Mesenchymal stem cell (in vitro differentiated cells and primary cell): ENCODE measurements at regions not wholly inside any gene's neighbourhood (a gene's known extent, or its start where the extent isn't known, plus 50 kb on each side); places are given as distances from the start of the nearest gene placed in this dataset.

Source experiments
- DNase-seq: peaks from one replicate; pipeline ENCODE4 v3.0.0-alpha.2; 2013
- H2AFZ ChIP-seq: one replicate; pipeline ENCODE4 v1.6.1; 2013; ENCODE audit warnings: low read depth, mild to moderate bottlenecking, control low read depth, inconsistent platforms, low read length, moderate library complexity
- H2AK5ac ChIP-seq: 2 replicates; pipeline ENCODE4 v1.6.1; 2013; ENCODE audit warnings: low read length, moderate library complexity, mild to moderate bottlenecking, inconsistent platforms; ENCODE audit not compliant: severe bottlenecking
- H2BK120ac ChIP-seq: one replicate; pipeline ENCODE4 v1.6.1; 2013; ENCODE audit warnings: low read depth, mild to moderate bottlenecking, inconsistent platforms, low read length, moderate library complexity
- H2BK12ac ChIP-seq, 2 experiments: one replicate each; pipeline ENCODE4 v1.6.1; 2013; ENCODE audit warnings: inconsistent platforms in 2 of 2, low read length in 2 of 2, mild to moderate bottlenecking in 2 of 2, moderate library complexity in 2 of 2, control low read depth in 1 of 2
- H2BK15ac ChIP-seq: one replicate; pipeline ENCODE4 v1.6.1; 2013; ENCODE audit warnings: mild to moderate bottlenecking, low read depth, inconsistent platforms; ENCODE audit not compliant: poor library complexity, severe bottlenecking
- H2BK5ac ChIP-seq: 2 replicates; pipeline ENCODE4 v1.6.1; 2013; ENCODE audit warnings: low read depth, mild to moderate bottlenecking, low read length, control low read depth, inconsistent platforms; ENCODE audit not compliant: poor library complexity, severe bottlenecking
- H3K14ac ChIP-seq, 2 experiments: one replicate each; pipeline ENCODE4 v1.6.1; 2013; ENCODE audit warnings: inconsistent platforms in 2 of 2, low read length in 2 of 2, control low read depth in 1 of 2, mild to moderate bottlenecking in 1 of 2, moderate library complexity in 1 of 2
- H3K18ac ChIP-seq, 2 experiments: one replicate each; pipeline ENCODE4 v1.6.1; 2013; ENCODE audit warnings: inconsistent platforms in 2 of 2, low read length in 2 of 2, control low read depth in 1 of 2, low read depth in 1 of 2, mild to moderate bottlenecking in 1 of 2
- H3K23ac ChIP-seq, 2 experiments: one replicate each; pipeline ENCODE4 v1.6.1; 2013; ENCODE audit warnings: inconsistent platforms in 2 of 2, low read length in 2 of 2, mild to moderate bottlenecking in 2 of 2, moderate library complexity in 2 of 2, control low read depth in 1 of 2
- H3K27ac ChIP-seq: 2 replicates; pipeline ENCODE4 v1.5.1; 2013; ENCODE audit warnings: mild to moderate bottlenecking, moderate library complexity, low read length, control low read depth, inconsistent platforms; ENCODE audit not compliant: poor library complexity, severe bottlenecking
- H3K27me3 ChIP-seq, 2 experiments: 2 replicates each; pipeline versions ENCODE4 v1.6.1 to v1.7.0; 2013; ENCODE audit warnings: low read length in 2 of 2, mild to moderate bottlenecking in 2 of 2, moderate library complexity in 2 of 2, control low read depth in 1 of 2, inconsistent platforms in 1 of 2; ENCODE audit not compliant: control insufficient read depth in 1 of 2, insufficient read depth in 1 of 2
- H3K36me3 ChIP-seq, 2 experiments: 2 replicates each; pipeline versions ENCODE4 v1.6.1 to v1.7.0; 2013; ENCODE audit warnings: low read length in 2 of 2, control low read depth in 1 of 2, inconsistent platforms in 1 of 2, low read depth in 1 of 2, mild to moderate bottlenecking in 1 of 2; ENCODE audit not compliant: insufficient read depth in 2 of 2, control insufficient read depth in 1 of 2
- H3K4ac ChIP-seq, 2 experiments: one replicate each; pipeline ENCODE4 v1.6.1; 2013; ENCODE audit warnings: inconsistent platforms in 2 of 2, low read length in 2 of 2, mild to moderate bottlenecking in 2 of 2, moderate library complexity in 2 of 2, control low read depth in 1 of 2, low read depth in 1 of 2
- H3K4me1 ChIP-seq: 2 replicates; pipeline ENCODE4 v1.6.1; 2013; ENCODE audit warnings: low read depth, low read length, control low read depth; ENCODE audit not compliant: control insufficient read depth, insufficient read depth
- H3K4me2 ChIP-seq: 2 replicates; pipeline ENCODE4 v1.6.1; 2013; ENCODE audit warnings: low read length, mild to moderate bottlenecking, inconsistent platforms; ENCODE audit not compliant: poor library complexity, severe bottlenecking
- H3K4me3 ChIP-seq, 2 experiments: 2 replicates each; pipeline versions ENCODE4 v1.5.1 to v1.7.0; 2013; ENCODE audit warnings: low read length in 2 of 2, mild to moderate bottlenecking in 2 of 2, control low read depth in 1 of 2, low read depth in 1 of 2; ENCODE audit not compliant: insufficient read depth in 1 of 2
- H3K79me1 ChIP-seq: replicated peaks from 2 replicates; pipeline ENCODE4 v1.6.1; 2013; ENCODE audit warnings: mild to moderate bottlenecking, control low read depth, low read length, inconsistent platforms; ENCODE audit not compliant: poor library complexity, severe bottlenecking
- H3K9ac ChIP-seq: 2 replicates; pipeline ENCODE4 v1.7.0; 2013; ENCODE audit warnings: mild to moderate bottlenecking, low read length, moderate library complexity
- H3K9me3 ChIP-seq: 2 replicates; pipeline ENCODE4 v1.7.0; 2013; ENCODE audit warnings: mild to moderate bottlenecking, low read length; ENCODE audit not compliant: control insufficient read depth
- H4K8ac ChIP-seq: one replicate; pipeline ENCODE4 v1.6.1; 2013; ENCODE audit warnings: inconsistent platforms, mild to moderate bottlenecking, low read length, moderate library complexity
- H4K91ac ChIP-seq: one replicate; pipeline ENCODE4 v1.6.1; 2013; ENCODE audit warnings: mild to moderate bottlenecking, low read length, inconsistent platforms
- WGBS: methylation state at CpG from one replicate; pipeline ENCODE4 v1.1.7; 2013; ENCODE audit warnings: mixed read lengths; 5-methylcytosine and 5-hydroxymethylcytosine counted together

DNA sequence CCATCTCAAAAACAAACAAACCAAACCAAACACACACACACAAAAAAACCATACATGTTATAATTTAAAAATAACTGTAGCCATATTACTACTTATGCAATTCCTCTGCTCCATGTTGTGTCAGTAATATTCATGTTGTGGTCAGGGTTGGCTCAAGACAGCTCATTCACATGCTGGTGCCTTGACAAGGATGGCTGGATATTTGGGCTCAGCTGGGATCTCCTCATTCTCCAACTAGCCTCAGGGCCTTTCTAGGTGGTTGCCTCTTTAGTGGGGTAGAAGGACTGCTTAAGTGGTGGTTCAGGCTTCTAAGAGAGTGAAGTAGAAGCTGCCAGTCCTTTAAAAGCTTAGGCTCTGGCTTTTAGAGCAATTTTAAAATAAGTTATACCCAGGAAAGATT is 189.3 kb downstream of the ADRA2A start:
- Histone ChIP-seq H3K18ac (no peak overlapping the region), H3K9ac (no peak overlapping the region), H3K27ac (no peak overlapping the region), H3K14ac (no peak overlapping the region), H2BK12ac (no peak overlapping the region), H2BK5ac (no peak overlapping the region), H3K27me3 (no peaks in the 10 kb centered on the region), H4K8ac (no peak overlapping the region), H3K36me3 (no peaks in the 10 kb centered on the region), H3K4me2 (no peak overlapping the region), H3K4me1 (no peaks in the 10 kb centered on the region), H2BK120ac (no peak overlapping the region), H2AFZ (no peak overlapping the region), H2BK15ac (no peak overlapping the region), H3K4me3 (no peak overlapping the region), H3K4ac (no peak overlapping the region), H3K23ac (no peak overlapping the region), H3K79me1 (no peaks in the 10 kb centered on the region), H4K91ac (no peak overlapping the region), H3K9me3 (no peaks in the 10 kb centered on the region), H2AK5ac (no peak overlapping the region)
- no peak for DNase-seq

DNA sequence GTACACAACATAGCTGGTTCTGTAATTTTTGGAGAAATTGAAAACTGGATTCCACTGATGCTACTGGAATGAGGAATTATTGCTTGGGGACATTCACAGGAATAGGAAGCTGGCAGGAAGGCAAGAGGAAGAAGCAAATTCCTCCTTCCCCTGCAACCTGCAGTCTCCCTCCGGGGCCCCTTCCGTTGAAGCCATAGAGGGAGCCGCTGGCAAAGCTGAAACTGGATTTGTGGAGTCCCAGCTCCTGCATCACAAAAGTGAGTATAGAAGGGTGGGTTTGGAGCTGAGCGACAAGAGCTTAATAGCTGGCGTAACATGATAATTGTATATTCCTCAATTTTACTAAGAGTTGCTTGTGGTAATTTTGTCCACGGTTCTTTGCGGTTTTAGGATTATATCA is 190.8 kb downstream of the ADRA2A start:
- 87% methylated on average over 3 of the region's 7 CpGs for WGBS
- H3K27ac ChIP-seq, result no peak overlapping the region

GRCh38 chr10:111273235-111273634 is 196.4 kb downstream of the ADRA2A start:
- WGBS, result 53% methylated on average over 3 of the region's 3 CpGs
- H3K9me3 ChIP-seq, result no peaks in the 10 kb centered on the region
- H2BK120ac ChIP-seq, result no peak overlapping the region
- no peak overlapping the region for H4K91ac ChIP-seq
- H2AK5ac ChIP-seq, result no peak overlapping the region
- H2AFZ ChIP-seq, result no peak overlapping the region
- no peak overlapping the region for H2BK5ac ChIP-seq
- no peak overlapping the region for H3K18ac ChIP-seq
- peaks cover 2% of the 10 kb centered on the region for H3K4me1 ChIP-seq
- no peak overlapping the region for H3K27ac ChIP-seq
- DNase-seq, result no peak
- H3K23ac ChIP-seq, result peak overlapping the region in 1 of 2 experiments; percentile 63
- H3K9ac ChIP-seq, result no peak overlapping the region
- no peaks in the 10 kb centered on the region for H3K79me1 ChIP-seq
- H3K4ac ChIP-seq, result no peak overlapping the region
- no peak overlapping the region for H4K8ac ChIP-seq
- no peak overlapping the region for H2BK15ac ChIP-seq
- H3K14ac ChIP-seq, result no peak overlapping the region
- H3K36me3 ChIP-seq, result no peaks in the 10 kb centered on the region
- H2BK12ac ChIP-seq, result no peak overlapping the region
- H3K4me2 ChIP-seq, result no peak overlapping the region
- no peaks in the 10 kb centered on the region for H3K27me3 ChIP-seq
- no peak overlapping the region for H3K4me3 ChIP-seq

More for the DNA sequence above, 190.8 kb downstream of the ADRA2A start:
- Histone ChIP-seq H3K9ac (no peak overlapping the region), H3K4ac (no peak overlapping the region), H2BK15ac (no peak overlapping the region), H3K9me3 (no peaks in the 10 kb centered on the region), H4K91ac (no peak overlapping the region), H3K27me3 (no peaks in the 10 kb centered on the region), H2BK5ac (no peak overlapping the region), H3K4me3 (no peak overlapping the region), H2AFZ (no peak overlapping the region), H2BK12ac (no peak overlapping the region), H2BK120ac (no peak overlapping the region), H3K23ac (no peak overlapping the region), H3K36me3 (no peaks in the 10 kb centered on the region), H4K8ac (no peak overlapping the region), H3K4me1 (no peaks in the 10 kb centered on the region), H2AK5ac (no peak overlapping the region), H3K18ac (no peak overlapping the region), H3K4me2 (no peak overlapping the region), H3K79me1 (no peaks in the 10 kb centered on the region), H3K14ac (no peak overlapping the region)
- no peak for DNase-seq

DNA sequence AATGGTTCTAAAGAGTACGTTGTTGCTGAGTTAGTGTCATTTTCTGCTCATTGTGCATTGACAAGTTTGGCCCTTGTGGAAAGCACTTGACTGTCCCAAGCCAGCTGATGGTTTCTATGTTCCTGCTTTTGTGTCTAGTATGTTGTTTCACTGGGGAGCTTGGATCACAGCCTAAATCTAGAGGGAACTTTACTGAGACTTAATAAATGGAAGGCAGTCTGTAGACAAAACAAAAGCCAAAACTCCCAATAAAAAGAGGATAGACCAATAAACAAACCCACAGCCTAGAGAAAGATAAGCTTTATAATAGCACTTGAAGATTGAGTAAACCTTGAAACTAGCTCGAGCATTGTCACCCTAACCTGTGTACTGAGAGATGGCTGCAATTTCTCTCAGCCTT is 196.8 kb downstream of the ADRA2A start:
- no peak overlapping the region for H3K4me2 ChIP-seq
- no peaks in the 10 kb centered on the region for H3K79me1 ChIP-seq
- H2BK12ac ChIP-seq, result no peak overlapping the region
- H3K27me3 ChIP-seq, result no peaks in the 10 kb centered on the region
- peaks cover 2% of the 10 kb centered on the region for H3K4me1 ChIP-seq
- no peak overlapping the region for H3K14ac ChIP-seq
- DNase-seq, result no peak
- WGBS, result 78% methylated on average over 2 of the region's 2 CpGs
- no peak overlapping the region for H4K91ac ChIP-seq
- no peak overlapping the region for H3K4me3 ChIP-seq
- H2AK5ac ChIP-seq, result no peak overlapping the region
- H2BK5ac ChIP-seq, result no peak overlapping the region
- H2BK120ac ChIP-seq, result no peak overlapping the region
- H3K9ac ChIP-seq, result no peak overlapping the region
- no peak overlapping the region for H2BK15ac ChIP-seq
- H3K36me3 ChIP-seq, result no peaks in the 10 kb centered on the region
- no peak overlapping the region for H3K4ac ChIP-seq
- no peak overlapping the region for H2AFZ ChIP-seq
- H4K8ac ChIP-seq, result no peak overlapping the region
- no peaks in the 10 kb centered on the region for H3K9me3 ChIP-seq
- H3K23ac ChIP-seq, result no peak overlapping the region
- no peak overlapping the region for H3K18ac ChIP-seq
- H3K27ac ChIP-seq, result no peak overlapping the region
